OCI-LY3 (cell line): ENCODE measurements at regions not wholly inside any gene's neighbourhood (a gene's known extent, or its start where the extent isn't known, plus 50 kb on each side); places are given as distances from the start of the nearest gene placed in this dataset.

ENCODE experiments used
- CTCF ChIP-seq: fragments of 200-600, 300-600 bp; sonication (generic); IDR thresholded peaks from 2 replicates; pipeline ENCODE4 v1.5.1; 2014; ENCODE audit warnings: antibody characterized with exemption, low read length, low read depth
- EZH2phosphoT487 ChIP-seq: fragments of 200-600 bp; shearing (Covaris generic); IDR thresholded peaks from 2 replicates; pipeline ENCODE4 v1.6.1; 2018; ENCODE audit warnings: antibody characterized with exemption, mixed run types, low read depth

GRCh38 chr17:71966055-71966454 lies 154.8 kb upstream of the SOX9 start:
- TF ChIP-seq CTCF: no peak
- no peak for TF ChIP-seq EZH2phosphoT487
